ENCODE measurements at regions not wholly inside any gene's neighbourhood (a gene's known extent, or its start where the extent isn't known, plus 50 kb on each side); places are given as distances from the start of the nearest gene placed in this dataset.

- DNase-seq (ENCODE audit: low spot score): no peak
Measured at GRCh38 chr14:51307551-51307950, 67.5 kb downstream of the TMX1 start.

DNA sequence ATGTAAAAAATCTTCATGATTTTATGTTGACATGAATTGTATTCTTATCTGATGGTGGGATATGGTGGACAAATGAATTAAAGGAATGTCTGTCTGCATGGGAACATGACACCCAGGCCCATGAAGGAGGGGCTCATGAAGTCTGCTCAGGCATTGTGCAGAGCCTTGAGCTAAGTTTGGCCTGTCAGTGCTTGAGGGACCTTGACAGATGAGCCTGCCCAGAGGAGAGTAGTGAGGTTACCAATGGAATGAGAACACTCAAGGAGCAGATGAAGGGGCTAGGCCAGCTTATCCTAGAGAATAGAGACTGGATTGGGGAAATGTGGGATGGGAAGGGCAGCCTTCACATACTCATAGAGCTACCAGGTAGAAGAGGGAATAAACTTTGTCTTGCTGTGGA lies 68.8 kb downstream of the TMX1 start:
- no peak for DNase-seq (ENCODE audit: low spot score)

DNA sequence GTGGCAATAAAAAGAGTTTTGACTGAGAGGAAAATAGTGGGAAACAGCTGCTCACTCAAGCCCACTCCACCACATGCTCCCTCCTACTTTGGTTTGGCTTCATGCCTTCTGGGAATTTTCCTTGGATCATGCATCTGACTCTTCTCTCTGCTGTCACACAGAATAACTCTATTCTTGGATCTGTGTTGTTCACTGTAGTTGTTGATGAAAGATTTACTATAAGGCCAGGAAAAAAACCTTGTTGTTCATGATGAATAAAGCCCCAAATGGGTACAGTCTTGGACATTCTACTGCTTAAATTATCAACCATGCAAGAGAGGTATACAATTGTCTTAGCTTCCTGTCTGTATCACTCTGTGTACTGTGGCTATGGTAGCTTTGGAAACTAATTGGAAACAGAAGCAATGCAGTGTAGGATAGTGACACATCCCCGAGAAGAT lies 70.5 kb downstream of the TMX1 start:
- DNase-seq (ENCODE audit: low spot score): no peak

DNA sequence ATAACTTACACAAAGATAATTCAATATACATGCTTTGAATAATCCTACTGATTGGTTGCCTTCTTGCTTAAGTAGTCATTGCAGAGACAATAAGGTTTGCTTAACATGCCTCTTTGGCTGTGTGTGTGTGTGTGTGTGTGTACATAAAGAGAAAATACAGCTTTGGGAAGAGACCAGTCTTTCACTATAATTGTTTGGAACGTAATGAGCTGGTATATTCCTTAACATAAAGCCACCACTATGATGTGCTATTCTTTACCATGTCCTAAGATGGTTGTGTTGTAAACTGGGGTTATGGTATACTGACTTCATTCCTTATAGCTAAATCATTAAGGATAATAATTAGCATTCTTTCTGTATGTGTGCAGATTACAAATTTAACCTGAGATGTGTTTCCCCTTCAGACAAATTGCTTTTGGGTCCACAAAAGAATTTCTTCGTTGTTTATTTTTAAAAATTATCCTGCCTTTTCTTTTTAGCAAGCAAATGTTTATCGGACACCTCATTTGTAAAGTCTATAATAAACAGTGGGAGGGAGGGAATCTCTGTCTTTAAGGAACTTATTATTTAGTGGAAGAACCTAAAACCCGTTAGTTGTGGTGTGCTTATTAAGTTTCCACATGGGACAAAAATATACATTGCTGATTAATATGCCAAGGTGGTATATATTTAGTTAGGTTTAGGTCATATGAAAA lies 74.4 kb downstream of the TMX1 start:
- no peak for DNase-seq (ENCODE audit: low spot score)

DNA sequence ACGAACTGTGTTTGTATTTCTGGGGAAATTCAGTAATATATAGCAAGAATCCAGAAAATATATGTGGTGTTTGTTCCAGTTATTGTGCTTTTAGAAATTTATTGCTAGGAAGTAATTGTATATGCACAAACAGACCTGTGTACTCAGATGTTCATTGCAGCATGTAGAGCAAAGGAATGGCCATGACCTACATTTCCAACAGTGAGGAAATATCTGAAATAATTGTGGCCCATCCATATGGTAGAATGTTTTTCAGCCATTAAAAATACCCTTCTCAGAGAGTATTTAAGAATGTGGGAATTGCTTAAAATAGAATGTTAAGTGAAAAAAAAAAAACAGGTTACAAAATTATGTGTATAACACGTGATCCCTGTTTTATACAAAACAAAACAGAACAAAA lies 77.3 kb downstream of the TMX1 start:
- DNase-seq (ENCODE audit: low spot score): no peak

DNA sequence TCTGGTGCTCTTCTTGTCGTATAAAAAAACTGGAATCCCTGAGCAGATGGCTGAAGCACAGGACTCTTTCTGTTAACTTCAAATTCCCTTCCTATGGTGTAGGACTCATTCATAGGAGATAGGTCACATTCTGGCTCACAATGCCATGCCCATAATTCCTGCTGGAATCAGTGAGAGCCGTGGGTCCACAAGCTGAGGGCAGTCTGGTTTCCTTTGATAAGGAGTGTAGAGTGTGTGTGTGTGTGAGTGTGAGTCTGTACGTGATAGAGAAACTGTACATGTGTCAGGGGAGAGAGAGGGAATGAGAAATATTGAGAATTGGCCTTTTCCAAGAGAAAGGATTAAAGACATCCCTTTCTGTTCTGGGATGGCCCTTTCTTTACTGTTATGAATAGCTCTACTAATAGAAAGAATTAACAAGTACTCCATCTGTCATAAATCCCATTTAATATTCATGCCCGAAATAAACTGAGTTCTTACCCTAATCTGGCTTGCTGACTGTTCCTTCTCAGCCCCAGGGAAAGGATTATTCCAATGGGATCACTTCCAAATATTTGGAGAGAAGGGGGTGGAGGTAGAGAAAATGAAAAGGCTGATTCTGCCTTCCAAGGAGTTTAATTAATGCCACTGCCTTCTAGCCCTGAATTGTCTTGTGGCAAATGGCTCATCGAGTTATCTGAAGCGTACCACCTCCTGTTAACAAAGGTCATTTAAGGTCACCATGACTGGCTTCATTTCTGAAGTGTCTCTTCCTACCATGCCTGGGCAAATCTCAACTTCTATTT lies 79.0 kb downstream of the TMX1 start:
- no peak for DNase-seq (ENCODE audit: low spot score)

DNA sequence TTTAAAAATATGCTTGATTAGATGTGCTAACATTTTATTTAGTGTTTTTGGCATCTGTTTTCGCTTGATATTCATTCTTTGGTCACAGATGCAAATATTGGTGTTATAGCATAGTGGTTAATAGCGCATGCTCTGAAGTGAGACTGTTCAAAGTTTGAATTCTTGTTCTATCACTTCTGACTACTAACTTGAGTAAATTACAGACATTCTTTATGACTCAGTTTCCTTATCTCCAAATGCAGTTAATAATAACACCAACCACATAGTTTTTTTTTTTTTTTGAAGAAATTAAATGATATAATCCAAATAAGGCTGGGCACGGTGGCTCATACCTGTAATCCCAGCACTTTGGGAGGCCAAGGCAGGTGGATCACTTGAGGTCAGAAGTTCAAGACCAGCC lies 81.0 kb downstream of the TMX1 start:
- no peak for DNase-seq (ENCODE audit: low spot score)

DNA sequence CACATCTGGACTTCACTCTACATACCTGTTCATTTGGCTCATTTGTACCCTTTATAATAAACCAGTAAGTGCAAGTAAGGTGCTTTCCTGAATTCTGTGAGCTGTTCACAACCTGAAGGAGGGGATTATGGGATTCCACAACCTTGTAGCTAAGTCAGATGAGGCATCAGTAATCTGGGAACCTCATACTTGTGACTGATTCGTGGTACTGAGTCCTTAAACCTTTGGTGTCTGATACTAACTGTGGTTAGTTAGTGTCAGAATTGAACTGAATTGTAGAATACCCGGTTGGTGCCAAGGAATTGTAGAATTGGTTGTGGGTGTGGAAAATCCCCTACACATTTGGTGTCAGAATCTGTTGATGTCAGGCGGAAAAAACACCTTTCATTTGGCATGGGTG lies 83.4 kb downstream of the TMX1 start:
- no peak for DNase-seq (ENCODE audit: low spot score)

DNA sequence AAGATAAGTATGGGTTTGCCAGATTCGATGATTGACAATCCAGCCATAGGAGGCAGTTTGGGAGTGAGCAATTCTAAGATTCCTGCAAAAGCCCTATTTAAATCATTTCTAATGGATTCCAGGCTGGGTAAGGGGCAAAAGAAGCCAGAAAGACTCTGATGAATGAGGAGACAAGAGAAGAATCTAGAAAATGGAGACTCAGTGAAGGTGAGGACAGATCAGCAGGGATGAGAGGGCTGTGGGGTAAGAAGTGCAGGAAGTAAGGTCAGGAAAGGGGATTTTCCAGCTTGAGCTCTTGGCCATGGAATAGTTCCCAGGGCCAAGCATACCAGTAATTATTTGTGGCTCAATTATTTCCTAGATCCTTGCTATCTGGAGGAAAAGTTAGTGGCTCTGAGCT lies 87.3 kb downstream of the TMX1 start:
- DNase-seq (ENCODE audit: low spot score): no peak

DNA sequence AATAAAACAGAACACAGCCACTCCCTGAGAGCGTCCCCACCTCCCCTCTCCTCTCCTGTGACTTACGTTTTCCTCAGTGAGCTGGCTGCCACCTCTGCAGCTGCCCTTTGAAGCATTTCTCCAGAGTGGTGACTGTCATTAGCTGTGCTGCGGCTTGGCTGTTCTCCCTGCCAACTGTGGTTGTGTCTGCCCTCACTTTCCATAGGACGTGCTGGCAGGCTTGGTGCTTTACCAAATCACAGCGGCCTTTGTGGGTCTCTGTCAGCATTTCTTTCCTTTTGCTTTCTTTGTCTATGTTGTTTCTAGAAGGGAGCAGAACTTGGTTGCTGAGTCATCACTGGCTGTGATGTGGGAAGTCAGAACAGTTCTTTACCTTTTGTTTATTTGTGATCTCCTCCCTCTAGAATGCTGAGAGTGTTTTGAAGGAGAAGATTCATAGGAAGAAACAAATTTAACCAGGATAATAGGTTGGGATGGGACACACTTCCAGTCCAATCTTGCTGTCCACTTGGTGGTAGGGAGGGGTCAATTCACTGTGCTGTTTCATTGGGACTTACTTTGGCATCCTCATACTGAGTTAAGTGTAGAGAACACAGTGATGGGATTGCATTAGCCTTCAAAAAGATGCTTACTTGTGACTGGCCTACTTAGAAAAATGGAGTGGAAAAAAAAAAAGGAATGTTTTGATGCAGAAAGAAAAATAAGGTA lies 88.2 kb downstream of the TMX1 start:
- no peak for DNase-seq (ENCODE audit: low spot score)

DNA sequence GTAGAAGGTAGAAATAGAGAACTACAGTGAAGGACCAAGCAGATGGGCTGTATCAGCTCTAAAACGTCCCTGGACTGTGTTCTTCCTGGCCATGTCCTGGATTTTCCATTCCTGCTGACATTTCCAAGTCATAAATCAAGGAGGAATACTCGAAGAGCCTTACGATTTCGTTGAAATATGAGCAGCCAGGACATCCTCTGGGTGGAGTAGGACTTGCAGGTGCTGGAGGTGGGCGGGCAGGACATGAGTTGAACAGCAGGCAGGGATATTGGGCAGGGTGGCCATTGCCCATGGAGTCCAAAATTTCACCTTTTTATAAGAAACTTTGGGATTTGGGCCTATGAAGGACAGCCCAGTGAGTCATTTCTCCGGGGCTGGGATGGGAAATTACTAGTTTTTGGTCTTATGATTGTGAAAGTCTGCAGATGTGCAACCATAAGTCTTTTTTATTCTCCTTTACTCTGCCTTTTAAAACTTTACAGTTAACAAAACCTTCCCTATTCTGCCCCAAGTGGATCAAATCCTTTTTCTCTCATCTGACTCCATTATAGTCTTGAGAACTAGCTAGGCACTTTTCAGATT lies 88.8 kb downstream of the TMX1 start:
- DNase-seq (ENCODE audit: low spot score): no peak

DNA sequence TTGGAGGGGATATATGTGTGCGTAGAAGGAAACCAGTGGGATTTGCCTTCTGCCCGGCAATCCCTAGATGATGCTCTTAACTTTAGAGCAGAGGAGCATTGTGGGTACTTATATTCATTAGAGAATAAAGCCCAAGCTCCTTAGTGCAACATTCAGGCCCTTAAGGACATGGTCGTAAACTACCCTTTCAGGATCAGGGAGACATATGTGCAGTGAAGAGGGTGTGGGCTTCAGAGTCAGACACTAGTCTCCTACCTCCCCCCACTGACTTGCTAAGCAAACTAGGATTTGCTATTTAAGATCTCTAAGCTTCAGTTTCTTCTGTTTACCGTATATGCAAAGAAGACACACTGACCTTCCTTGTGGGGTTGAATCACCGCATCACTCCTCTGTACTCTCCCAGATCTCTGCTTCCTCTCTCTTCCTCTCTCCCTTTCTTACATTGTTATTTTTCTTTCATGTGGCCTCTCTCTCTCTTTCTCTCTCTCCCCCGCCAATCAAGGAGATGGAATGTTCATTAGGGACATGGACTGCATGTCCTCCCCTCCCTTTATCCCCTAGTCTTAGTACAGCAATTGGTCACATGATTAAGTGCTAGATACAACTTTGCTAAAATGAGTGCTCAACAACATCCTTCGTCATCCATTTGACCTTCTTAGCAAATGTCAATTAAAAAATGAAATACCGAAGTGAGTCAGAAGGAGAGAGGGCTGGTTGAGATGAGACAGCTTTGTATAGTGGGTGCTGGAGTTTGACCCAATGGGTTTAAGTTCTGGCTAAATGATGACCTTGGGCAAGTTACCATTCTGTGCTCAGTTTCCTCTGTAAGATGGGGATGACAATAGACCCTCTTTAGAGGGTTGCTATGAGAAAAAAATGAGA lies 91.7 kb downstream of the TMX1 start:
- no peak for DNase-seq (ENCODE audit: low spot score)

- DNase-seq (ENCODE audit: low spot score): no peak
Measured at GRCh38 chr14:51333299-51333698, 93.3 kb downstream of the TMX1 start.

DNA sequence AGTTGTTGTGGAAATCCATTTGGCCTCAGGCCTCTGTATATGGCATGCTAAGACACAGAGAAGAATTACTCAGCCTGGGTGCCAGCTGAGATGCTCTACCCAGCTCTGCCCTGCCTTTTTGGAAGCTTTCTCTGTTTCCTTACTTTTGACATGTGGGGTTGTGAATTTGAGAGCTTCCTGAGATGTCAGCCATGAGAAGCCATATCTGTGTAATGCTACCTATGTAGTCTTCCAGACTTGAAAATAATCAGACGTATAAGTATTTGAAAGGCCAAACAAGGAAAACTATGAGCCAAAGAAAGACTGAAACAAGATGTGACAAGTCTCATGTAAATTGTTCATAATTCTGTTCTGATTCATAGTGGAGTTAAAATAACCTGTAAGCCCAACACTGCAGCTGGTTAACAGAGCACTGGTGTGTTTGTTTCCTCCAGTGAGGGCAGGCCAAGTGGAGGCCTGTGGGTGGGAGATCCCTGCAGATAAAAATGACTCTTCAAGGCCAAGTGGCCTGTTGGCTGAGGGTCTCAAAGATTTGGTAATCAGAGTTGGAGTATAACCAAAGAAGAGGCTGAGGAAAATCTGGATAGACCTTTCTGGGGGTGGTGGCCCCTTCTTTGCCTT lies 94.0 kb downstream of the TMX1 start:
- no peak for DNase-seq (ENCODE audit: low spot score)

DNA sequence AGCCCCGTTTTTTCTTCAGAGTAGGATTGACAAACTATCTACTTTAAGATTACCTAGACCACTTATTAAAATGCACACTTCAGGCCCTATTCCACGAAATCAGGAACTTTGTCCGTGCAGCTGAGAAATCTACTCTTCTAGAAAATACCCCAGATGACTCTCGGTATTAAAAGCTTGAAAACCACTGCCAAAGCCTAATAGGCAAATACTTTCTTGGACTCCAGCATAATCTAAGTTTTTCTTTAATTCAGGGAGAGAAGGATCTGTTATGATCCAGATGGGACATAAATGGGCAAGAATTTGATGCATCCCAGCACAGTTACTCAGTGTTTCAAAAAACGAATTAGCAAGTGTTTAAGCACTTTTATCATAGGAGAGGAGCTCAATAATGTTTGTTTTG lies 94.5 kb downstream of the TMX1 start:
- no peak for DNase-seq (ENCODE audit: low spot score)

DNA sequence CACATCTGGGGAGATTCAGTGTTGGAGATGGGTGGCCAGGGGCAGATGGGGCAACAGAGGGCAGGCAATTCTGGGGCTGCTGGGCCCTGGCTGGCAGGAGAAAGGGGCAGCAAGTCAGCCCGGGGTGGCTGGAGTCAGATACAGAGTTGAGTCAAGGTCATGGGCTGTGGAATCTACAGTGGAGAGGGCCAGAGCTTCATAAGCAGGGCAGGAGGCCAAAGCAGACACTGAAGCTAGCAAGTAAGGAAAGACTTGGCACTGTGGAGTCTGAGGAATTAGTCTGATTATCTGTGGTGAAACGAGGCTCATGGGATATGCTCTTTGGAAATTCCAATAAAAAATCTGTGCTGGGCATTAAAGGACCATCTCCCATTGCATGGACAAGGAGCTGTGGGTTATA lies 95.5 kb downstream of the TMX1 start:
- no peak for DNase-seq (ENCODE audit: low spot score)

- DNase-seq (ENCODE audit: low spot score): no peak
Measured at GRCh38 chr14:51335961-51336723, 96.1 kb downstream of the TMX1 start.

DNA sequence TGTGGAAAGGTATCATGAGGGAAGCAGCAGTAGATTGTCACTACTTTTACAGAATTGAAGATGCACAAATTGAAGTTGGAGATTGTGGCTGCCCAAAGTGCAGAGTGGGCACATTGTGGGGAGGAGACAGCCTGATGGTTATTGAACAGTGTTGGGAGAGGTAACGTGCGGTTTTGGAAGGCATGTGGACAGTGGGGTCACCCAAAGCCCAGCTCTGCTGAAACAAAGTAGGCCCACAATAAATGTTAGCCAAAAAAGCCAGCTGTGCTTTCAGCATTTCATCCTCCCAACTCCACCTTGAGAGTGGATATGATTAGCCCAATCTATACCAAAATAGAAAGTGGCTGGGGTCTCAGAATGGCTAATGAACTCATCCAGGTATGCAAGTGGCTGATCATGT lies 96.7 kb downstream of the TMX1 start:
- no peak for DNase-seq (ENCODE audit: low spot score)

- DNase-seq (ENCODE audit: low spot score): no peak
Measured at GRCh38 chr14:51337520-51337919, 97.5 kb downstream of the TMX1 start.

DNA sequence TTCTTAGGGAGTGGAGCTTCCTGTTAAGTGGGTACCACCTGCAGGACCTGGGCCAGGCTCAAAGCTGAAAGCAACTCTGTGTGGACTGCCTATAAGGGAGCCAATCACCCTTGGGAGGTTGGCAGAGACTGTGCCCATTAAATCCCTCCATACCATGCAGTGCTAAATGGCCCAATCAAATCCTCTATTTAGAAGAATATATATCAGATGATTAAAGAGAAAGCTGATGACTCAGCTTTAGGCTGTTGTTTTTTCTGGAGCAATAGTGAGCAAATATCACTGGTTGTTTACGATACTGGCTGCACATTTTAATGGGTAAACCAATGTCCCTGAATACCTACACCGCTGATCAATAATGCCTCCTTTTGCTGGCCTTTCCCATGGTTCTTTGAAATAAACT lies 101.3 kb downstream of the TMX1 start:
- DNase-seq (ENCODE audit: low spot score): no peak

DNA sequence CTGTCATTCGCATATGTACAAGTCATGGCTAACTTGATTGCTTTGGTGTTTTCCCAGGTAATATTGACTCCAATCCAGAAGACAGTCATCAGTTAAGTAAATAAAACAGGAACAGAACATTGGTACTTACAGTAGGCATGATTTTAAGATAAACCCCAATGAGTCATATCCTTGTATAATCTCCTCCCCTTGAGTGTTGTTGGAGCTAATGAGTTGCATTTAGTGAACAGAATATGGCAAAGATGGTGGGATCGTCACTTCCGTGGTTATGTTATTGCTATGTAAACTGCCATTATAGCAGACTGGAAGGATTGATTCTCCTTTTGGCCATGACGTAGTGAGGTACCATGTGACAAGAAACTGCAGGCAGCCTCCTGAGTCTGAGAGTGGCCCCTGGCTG lies 102.2 kb downstream of the TMX1 start:
- DNase-seq (ENCODE audit: low spot score): no peak
